Retinal pigment epithelial cell (primary cell): ENCODE measurements at regions not wholly inside any gene's neighbourhood (a gene's known extent, or its start where the extent isn't known, plus 50 kb on each side); places are given as distances from the start of the nearest gene placed in this dataset.

ENCODE experiments used
- DNase-seq: peaks from one replicate; pipeline ENCODE4 v3.0.0-alpha.2; 2010; ENCODE audit warnings: low read depth
- H3K4me3 ChIP-seq: 2 replicates; pipeline ENCODE4 v1.5.1; 2011; ENCODE audit warnings: mild to moderate bottlenecking, low read length, control low read depth, moderate library complexity
- TF ChIP-seq, protein P1 (sequence below): conservative IDR thresholded peaks from 2 replicates; pipeline ENCODE4 v1.5.1; 2011; ENCODE audit warnings: low read depth, low read length, control low read depth, inconsistent platforms

DNA sequence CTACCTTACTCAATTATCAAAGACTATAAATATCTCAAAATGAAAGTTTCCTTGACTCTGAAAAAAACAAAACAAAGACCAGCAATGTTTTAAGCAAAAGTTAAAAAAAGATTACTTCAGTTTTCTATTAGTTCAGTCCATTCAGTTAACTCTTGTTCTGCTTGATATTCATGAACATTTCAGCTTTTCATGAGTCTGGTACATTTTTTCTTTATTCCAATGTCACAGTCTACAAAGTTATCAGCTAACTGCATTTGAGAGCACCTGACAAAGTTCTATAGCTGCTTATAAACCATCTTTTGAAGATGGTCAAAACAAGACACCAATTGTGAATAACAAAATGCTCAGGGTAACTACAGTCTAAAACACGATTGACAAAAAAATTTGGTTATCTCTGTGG, 156.1 kb upstream of the NOX3 start:
- no peak for DNase-seq
- TF ChIP-seq, protein P1, sequence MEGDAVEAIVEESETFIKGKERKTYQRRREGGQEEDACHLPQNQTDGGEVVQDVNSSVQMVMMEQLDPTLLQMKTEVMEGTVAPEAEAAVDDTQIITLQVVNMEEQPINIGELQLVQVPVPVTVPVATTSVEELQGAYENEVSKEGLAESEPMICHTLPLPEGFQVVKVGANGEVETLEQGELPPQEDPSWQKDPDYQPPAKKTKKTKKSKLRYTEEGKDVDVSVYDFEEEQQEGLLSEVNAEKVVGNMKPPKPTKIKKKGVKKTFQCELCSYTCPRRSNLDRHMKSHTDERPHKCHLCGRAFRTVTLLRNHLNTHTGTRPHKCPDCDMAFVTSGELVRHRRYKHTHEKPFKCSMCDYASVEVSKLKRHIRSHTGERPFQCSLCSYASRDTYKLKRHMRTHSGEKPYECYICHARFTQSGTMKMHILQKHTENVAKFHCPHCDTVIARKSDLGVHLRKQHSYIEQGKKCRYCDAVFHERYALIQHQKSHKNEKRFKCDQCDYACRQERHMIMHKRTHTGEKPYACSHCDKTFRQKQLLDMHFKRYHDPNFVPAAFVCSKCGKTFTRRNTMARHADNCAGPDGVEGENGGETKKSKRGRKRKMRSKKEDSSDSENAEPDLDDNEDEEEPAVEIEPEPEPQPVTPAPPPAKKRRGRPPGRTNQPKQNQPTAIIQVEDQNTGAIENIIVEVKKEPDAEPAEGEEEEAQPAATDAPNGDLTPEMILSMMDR: no peak
- no peak overlapping the region for H3K4me3 ChIP-seq

DNA sequence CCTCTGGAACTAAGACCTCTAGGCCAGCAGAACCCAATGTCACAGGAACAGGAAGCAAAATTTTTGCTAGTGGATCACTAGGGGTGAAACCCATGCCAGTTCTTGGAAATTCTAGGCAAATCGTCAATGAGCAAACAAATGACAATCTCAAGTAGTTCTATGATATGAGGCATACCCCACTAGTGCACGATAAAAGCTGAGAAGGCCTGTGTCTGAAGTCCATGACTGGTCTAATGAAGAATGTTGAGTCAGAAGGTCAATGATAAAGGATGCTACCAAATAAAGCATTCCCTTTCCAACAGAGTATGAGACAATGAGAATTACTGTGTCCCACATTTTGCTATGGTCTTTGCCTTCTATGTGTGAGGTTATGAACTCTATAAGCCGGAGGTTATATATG, 149.4 kb upstream of the NOX3 start:
- DNase-seq: no peak
- H3K4me3 ChIP-seq: no peak overlapping the region
- TF ChIP-seq, protein P1: no peak

DNA sequence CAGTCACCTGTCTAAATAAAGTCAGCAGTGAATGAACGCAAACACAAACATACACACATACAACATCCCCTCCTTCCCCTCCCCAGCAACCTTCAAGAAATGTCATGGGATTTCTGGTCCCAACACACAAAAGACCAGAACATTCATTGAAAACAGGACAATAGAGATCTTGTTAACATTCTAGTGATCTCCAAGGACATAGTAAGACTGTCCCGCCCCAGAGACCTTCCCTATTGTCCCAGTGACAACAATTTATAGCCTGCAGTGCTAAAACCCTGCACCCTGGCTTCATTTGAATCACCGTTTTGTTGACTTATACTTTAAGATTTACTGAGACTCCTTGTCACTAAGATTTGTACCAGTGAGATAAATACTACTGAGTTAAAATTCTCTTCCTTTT, 143.9 kb upstream of the NOX3 start:
- TF ChIP-seq, protein P1: no peak

DNA sequence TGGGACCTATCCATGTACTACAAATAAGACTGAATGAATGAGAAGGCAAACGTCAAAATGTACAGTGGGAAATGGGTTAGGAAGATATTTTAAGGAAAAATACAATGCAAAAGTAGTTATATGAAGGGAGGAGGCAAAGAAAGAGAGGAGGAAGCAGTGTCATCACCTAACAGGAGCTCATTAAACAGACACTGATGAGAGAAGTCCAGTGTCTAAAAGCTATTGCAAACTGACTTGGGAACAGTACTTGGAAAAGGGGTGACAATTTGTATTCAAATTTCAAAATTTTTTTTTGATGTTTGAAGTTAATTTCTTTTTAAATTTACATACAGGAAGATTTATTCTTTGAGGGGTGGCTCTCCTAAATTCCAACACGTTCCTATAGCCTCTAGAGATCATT, 143.5 kb upstream of the NOX3 start:
- DNase-seq: no peak
- no peak overlapping the region for H3K4me3 ChIP-seq
- TF ChIP-seq, protein P1: no peak

More for the DNA sequence above, 143.9 kb upstream of the NOX3 start:
- DNase-seq: no peak
- no peak overlapping the region for H3K4me3 ChIP-seq

DNA sequence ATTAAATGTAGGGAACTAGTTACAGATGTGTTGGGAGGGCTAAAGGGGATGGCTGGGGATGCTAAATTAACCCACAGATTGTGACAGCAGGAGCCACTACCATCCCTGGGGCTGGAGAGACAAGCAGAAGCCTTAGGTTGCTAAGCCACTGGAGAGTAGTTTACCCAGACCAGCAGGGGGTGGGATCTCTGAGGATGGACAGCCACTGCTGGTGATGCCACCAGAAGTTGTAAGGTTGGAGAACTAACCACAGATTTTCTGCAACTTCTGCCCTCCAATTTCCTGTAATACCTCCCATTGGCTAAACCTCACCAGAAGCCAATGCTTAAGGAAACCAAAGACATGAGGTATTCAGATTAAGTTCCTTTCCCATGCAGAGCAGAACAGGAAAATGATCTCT, 139.6 kb upstream of the NOX3 start:
- TF ChIP-seq, protein P1: no peak
- no peak overlapping the region for H3K4me3 ChIP-seq
- DNase-seq: no peak

DNA sequence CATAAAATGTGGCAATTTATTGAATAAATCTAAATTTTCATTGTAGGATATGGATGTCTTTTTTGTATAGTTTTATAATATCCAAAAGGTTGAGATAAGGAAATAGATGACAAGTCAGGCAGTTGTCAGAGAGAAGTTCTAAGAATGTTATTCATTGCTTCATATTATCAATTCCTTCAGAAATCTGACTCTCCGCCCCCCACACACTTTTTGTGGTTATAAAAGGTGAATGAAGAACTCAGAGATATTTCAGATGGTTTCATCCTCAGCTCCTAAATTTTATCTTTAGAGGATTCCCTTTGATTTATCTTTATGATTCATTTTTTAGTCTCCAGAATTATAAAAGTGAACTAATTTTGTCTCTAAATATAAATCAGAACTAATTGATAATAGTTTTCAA, 136.1 kb upstream of the NOX3 start:
- DNase-seq: no peak
- no peak overlapping the region for H3K4me3 ChIP-seq
- TF ChIP-seq, protein P1: no peak

DNA sequence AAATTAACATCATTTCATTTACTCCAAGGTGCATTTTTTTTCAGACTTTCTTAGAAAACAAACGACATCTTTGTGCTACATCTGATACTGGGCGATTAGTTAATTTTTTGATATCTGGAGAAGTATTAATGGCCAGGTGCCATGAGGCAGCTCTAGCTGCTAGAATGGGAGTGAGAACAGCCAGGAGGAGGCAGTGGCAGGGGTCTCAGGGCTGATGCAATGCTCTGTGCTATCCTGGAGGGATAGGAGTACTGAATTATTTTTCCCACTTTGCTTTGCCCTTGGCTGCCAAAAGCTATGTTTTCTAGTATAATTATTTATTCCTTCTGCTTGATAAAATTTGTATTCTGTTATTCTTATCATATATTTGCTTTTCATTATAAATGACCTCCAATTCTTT, 133.6 kb upstream of the NOX3 start:
- no peak for DNase-seq
- TF ChIP-seq, protein P1: no peak
- no peak overlapping the region for H3K4me3 ChIP-seq
